ENCODE measurements at regions not wholly inside any gene's neighbourhood (a gene's known extent, or its start where the extent isn't known, plus 50 kb on each side); places are given as distances from the start of the nearest gene placed in this dataset.

GRCh38 chr11:36753960-36754359 lies 155.9 kb upstream of the RAG2 start:
- DNase-seq (ENCODE audit: low read depth in 1 of 2, low spot score in 1 of 2) = no peak
- Histone ChIP-seq H3K4me3 (replicated peaks; ENCODE audit: insufficient read depth, low read length) (no peak overlapping the region), H3K27me3 (ENCODE audit: insufficient read depth, poor library complexity, severe bottlenecking) (peaks cover 10% of the 10 kb centered on the region), H3K27ac (replicated peaks) (no peak overlapping the region)
- TF ChIP-seq POLR2AphosphoS5 (IDR thresholded peaks at IDR 0.05; ENCODE audit: low read depth) = no peak
- TF ChIP-seq SPI1 (IDR thresholded peaks at IDR 0.05; ENCODE audit: borderline replicate concordance, low read depth) = no peak
- TF ChIP-seq GABPA (IDR thresholded peaks at IDR 0.05; ENCODE audit: low read depth) = no peak
- no peak for TF ChIP-seq CTCF (IDR thresholded peaks at IDR 0.05; ENCODE audit: insufficient read depth, low read length)
- no peak for TF ChIP-seq REST (IDR thresholded peaks at IDR 0.05; ENCODE audit: insufficient replicate concordance, low read depth)

GRCh38 chr11:36751996-36752395 lies 154.0 kb upstream of the RAG2 start:
- Histone ChIP-seq H3K27ac (replicated peaks) (no peak overlapping the region), H3K27me3 (ENCODE audit: insufficient read depth, poor library complexity, severe bottlenecking) (peaks cover 10% of the 10 kb centered on the region), H3K4me3 (replicated peaks; ENCODE audit: insufficient read depth, low read length) (no peak overlapping the region)
- TF ChIP-seq SPI1 (IDR thresholded peaks at IDR 0.05; ENCODE audit: borderline replicate concordance, low read depth) = no peak
- no peak for TF ChIP-seq REST (IDR thresholded peaks at IDR 0.05; ENCODE audit: insufficient replicate concordance, low read depth)
- TF ChIP-seq POLR2AphosphoS5 (IDR thresholded peaks at IDR 0.05; ENCODE audit: low read depth) = no peak
- TF ChIP-seq CTCF (IDR thresholded peaks at IDR 0.05; ENCODE audit: insufficient read depth, low read length) = no peak
- no peak for TF ChIP-seq GABPA (IDR thresholded peaks at IDR 0.05; ENCODE audit: low read depth)
- no peak for DNase-seq (ENCODE audit: low read depth in 1 of 2, low spot score in 1 of 2)

GRCh38 chr11:36751335-36751781 lies 153.3 kb upstream of the RAG2 start:
- no peak for DNase-seq (ENCODE audit: low read depth in 1 of 2, low spot score in 1 of 2)
- no peak overlapping the region for H3K4me3 ChIP-seq (replicated peaks; ENCODE audit: insufficient read depth, low read length)
- no peak overlapping the region for H3K27ac ChIP-seq (replicated peaks)
- TF ChIP-seq REST (IDR thresholded peaks at IDR 0.05; ENCODE audit: insufficient replicate concordance, low read depth) (no peak), POLR2AphosphoS5 (IDR thresholded peaks at IDR 0.05; ENCODE audit: low read depth) (no peak), SPI1 (IDR thresholded peaks at IDR 0.05; ENCODE audit: borderline replicate concordance, low read depth) (no peak), GABPA (IDR thresholded peaks at IDR 0.05; ENCODE audit: low read depth) (no peak), CTCF (IDR thresholded peaks at IDR 0.05; ENCODE audit: insufficient read depth, low read length) (no peak)
- H3K27me3 ChIP-seq (ENCODE audit: insufficient read depth, poor library complexity, severe bottlenecking) = peaks cover 10% of the 10 kb centered on the region

Data from HL-60 (cell line).